Gastroesophageal sphincter (tissue), 3 donors: ENCODE measurements at regions not wholly inside any gene's neighbourhood (a gene's known extent, or its start where the extent isn't known, plus 50 kb on each side); places are given as distances from the start of the nearest gene placed in this dataset.

ENCODE experiments used
- POLR2A ChIP-seq, 2 donors: fragments of 450-650 bp; IDR thresholded peaks; one replicate each; pipeline ENCODE4 v1.6.1; 2017; ENCODE audit warnings: antibody characterized with exemption in 2 of 2, mild to moderate bottlenecking in 2 of 2, moderate library complexity in 1 of 2
- POLR2AphosphoS5 ChIP-seq: sonication (generic); formaldehyde crosslinking; IDR thresholded peaks from one replicate; pipeline ENCODE4 v1.6.1; 2017; ENCODE audit warnings: antibody characterized with exemption
- TF ChIP-seq, protein P1 (sequence below), 4 experiments: fragments of 200-600 bp in 2 of 4; fragments of 450-650 bp in 2 of 4; sonication (generic) in 1 of 4; IDR thresholded peaks; one replicate each; pipeline ENCODE4 v1.5.1; 2017 to 2019; ENCODE audit warnings: antibody characterized with exemption in 4 of 4, mild to moderate bottlenecking in 2 of 4, moderate library complexity in 2 of 4

DNA sequence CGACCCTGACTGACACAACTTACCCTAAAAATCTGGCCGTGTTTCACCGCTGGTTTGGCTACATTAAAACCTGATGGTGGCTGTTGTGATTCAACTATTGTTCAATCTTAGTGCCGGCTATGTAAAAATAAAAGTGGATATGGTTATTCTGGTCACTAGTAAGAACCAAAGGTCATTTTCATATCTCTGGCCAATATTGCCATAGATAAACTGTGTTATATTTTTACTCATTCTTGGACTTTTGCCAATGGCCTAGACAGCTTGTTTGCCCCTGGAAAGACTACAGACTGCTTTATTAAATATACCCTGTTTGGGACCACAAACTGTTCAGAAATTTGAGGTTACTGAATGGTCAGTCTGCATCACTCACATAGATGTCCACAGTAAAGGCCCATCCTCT lies 258.5 kb upstream of the KLHL1 start:
- TF ChIP-seq POLR2AphosphoS5 (no peak), POLR2A (IDR thresholded peaks at IDR 0.05) (no peak)
- TF ChIP-seq, protein P1, sequence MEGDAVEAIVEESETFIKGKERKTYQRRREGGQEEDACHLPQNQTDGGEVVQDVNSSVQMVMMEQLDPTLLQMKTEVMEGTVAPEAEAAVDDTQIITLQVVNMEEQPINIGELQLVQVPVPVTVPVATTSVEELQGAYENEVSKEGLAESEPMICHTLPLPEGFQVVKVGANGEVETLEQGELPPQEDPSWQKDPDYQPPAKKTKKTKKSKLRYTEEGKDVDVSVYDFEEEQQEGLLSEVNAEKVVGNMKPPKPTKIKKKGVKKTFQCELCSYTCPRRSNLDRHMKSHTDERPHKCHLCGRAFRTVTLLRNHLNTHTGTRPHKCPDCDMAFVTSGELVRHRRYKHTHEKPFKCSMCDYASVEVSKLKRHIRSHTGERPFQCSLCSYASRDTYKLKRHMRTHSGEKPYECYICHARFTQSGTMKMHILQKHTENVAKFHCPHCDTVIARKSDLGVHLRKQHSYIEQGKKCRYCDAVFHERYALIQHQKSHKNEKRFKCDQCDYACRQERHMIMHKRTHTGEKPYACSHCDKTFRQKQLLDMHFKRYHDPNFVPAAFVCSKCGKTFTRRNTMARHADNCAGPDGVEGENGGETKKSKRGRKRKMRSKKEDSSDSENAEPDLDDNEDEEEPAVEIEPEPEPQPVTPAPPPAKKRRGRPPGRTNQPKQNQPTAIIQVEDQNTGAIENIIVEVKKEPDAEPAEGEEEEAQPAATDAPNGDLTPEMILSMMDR (IDR thresholded peaks at IDR 0.05): no peak
